Gastroesophageal sphincter (tissue), 4 donors: ENCODE measurements at regions not wholly inside any gene's neighbourhood (a gene's known extent, or its start where the extent isn't known, plus 50 kb on each side); places are given as distances from the start of the nearest gene placed in this dataset.
"Not testable (repeated sequence)": the region's sequence is repeated elsewhere in the genome, so short reads cannot be mapped to it uniquely, and the experiment has no call there.

Source experiments
- ATAC-seq: fragments of 150-250 bp; one replicate; pipeline ENCODE4 v1.9.1; 2016; ENCODE audit warnings: mild to moderate bottlenecking, moderate library complexity
- H3K27ac ChIP-seq, 4 donors: fragments of 200-600 bp; sonication (generic) in 3 of 4; 1 replicate in 3 of 4; 2 replicates in 1 of 4; pipeline ENCODE4 v1.5.1; 2016 to 2019
- H3K27me3 ChIP-seq: fragments of 200-600 bp; sonication (generic); one replicate; pipeline ENCODE4 v1.5.1; 2019
- H3K36me3 ChIP-seq, 2 donors: fragments of 200-600 bp; sonication (generic); one replicate each; pipeline ENCODE4 v1.5.1; 2019; ENCODE audit warnings: control low read depth in 1 of 2
- H3K4me1 ChIP-seq, 3 donors: fragments of 200-600 bp; sonication (generic); 1 replicate in 2 of 3; 2 replicates in 1 of 3; pipeline ENCODE4 v1.5.1; 2016 to 2019; ENCODE audit warnings: control low read depth in 2 of 3
- H3K4me3 ChIP-seq, 2 donors: fragments of 200-600 bp; sonication (generic); one replicate each; pipeline ENCODE4 v1.5.1; 2019; ENCODE audit warnings: mild to moderate bottlenecking in 1 of 2, moderate library complexity in 1 of 2
- H3K9me3 ChIP-seq, 3 donors: fragments of 200-600 bp; sonication (generic); one replicate each; pipeline ENCODE4 v1.5.1; 2017 to 2019; ENCODE audit warnings: control low read depth in 2 of 3
- CTCF ChIP-seq, 4 experiments: fragments of 200-600 bp in 2 of 4; fragments of 450-650 bp in 2 of 4; sonication (generic) in 1 of 4; IDR thresholded peaks; one replicate each; pipeline ENCODE4 v1.5.1; 2017 to 2019; ENCODE audit warnings: antibody characterized with exemption in 4 of 4, mild to moderate bottlenecking in 2 of 4, moderate library complexity in 2 of 4
- EP300 ChIP-seq: sonication (generic); formaldehyde crosslinking; IDR thresholded peaks from one replicate; pipeline ENCODE4 v1.6.1; 2017; ENCODE audit warnings: antibody characterized with exemption, mild to moderate bottlenecking
- POLR2A ChIP-seq, 2 donors: fragments of 450-650 bp; IDR thresholded peaks; one replicate each; pipeline ENCODE4 v1.6.1; 2017; ENCODE audit warnings: antibody characterized with exemption in 2 of 2, mild to moderate bottlenecking in 2 of 2, moderate library complexity in 1 of 2
- POLR2AphosphoS5 ChIP-seq: sonication (generic); formaldehyde crosslinking; IDR thresholded peaks from one replicate; pipeline ENCODE4 v1.6.1; 2017; ENCODE audit warnings: antibody characterized with exemption
- WGBS, 2 donors: methylation state at CpG; one replicate each; pipeline ENCODE4 v1.1.5; 2018; ENCODE audit warnings: low coverage in 1 of 2; 5-methylcytosine and 5-hydroxymethylcytosine counted together

- 57 to 67% methylated on average over 3 of the region's 3 CpGs for WGBS, 2 donors
- Histone ChIP-seq H3K4me1 (no peaks in the 10 kb centered on the region), H3K27me3 (peaks cover 4% of the 10 kb centered on the region), H3K9me3 (peaks cover 0 to 9% (median 0%) of the 10 kb centered on the region in 3 donors), H3K4me3 (no peak overlapping the region), H3K36me3 (no peaks in the 10 kb centered on the region), H3K27ac (no peak overlapping the region)
- ATAC-seq = no peak
- no peak for TF ChIP-seq CTCF (IDR thresholded peaks at IDR 0.05)
- no peak for TF ChIP-seq EP300
- TF ChIP-seq POLR2A (IDR thresholded peaks at IDR 0.05) = no peak
- no peak for TF ChIP-seq POLR2AphosphoS5
These were observed 274.1 kb downstream of the TFAP2A start for GRCh38 chr6:10140824-10141223.

DNA sequence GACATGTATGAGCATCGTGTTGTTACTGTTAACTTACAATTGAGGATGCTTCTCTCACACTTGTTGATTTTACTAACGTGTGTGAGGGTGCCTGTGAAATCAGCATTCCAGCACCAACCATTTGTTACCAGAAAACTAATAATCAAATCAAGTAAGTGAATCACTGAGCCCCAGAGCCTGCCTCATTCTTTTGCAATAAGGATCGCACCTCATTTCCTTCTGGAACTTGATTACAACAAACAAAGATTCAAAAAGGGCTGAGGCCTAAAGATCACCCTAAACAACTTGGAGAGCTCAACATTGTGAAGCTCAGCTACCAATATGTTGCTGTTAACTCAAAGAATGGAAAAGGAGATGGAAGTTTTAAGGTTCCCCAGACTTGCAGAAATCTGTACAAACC is 274.7 kb downstream of the TFAP2A start:
- ATAC-seq = no peak
- no peaks in the 10 kb centered on the region for H3K36me3 ChIP-seq
- H3K4me3 ChIP-seq = no peak overlapping the region
- peaks cover 0 to 9% (median 0%) of the 10 kb centered on the region in 3 donors for H3K9me3 ChIP-seq
- no peaks in the 10 kb centered on the region for H3K4me1 ChIP-seq
- no peak overlapping the region for H3K27ac ChIP-seq
- TF ChIP-seq EP300 = no peak
- no peak for TF ChIP-seq POLR2A (IDR thresholded peaks at IDR 0.05)
- TF ChIP-seq CTCF (IDR thresholded peaks at IDR 0.05) = no peak
- TF ChIP-seq POLR2AphosphoS5 = no peak
- peaks cover 4% of the 10 kb centered on the region for H3K27me3 ChIP-seq
- 56 to 57% methylated on average over 3 of the region's 3 CpGs for WGBS, 2 donors

- Histone ChIP-seq H3K4me3 (no peak overlapping the region), H3K27me3 (peaks cover 4% of the 10 kb centered on the region), H3K4me1 (no peaks in the 10 kb centered on the region), H3K9me3 (peaks cover 0 to 14% (median 0%) of the 10 kb centered on the region in 3 donors), H3K27ac (no peak overlapping the region), H3K36me3 (no peaks in the 10 kb centered on the region)
- WGBS, 2 donors = 64 to 79% methylated on average over 2 to 3 of the region's 3 CpGs
- TF ChIP-seq CTCF (IDR thresholded peaks at IDR 0.05) = no peak
- TF ChIP-seq POLR2AphosphoS5 = no peak
- no peak for TF ChIP-seq EP300
- no peak for TF ChIP-seq POLR2A (IDR thresholded peaks at IDR 0.05)
- ATAC-seq = no peak
These were observed 276.0 kb downstream of the TFAP2A start for GRCh38 chr6:10138917-10139316.

DNA sequence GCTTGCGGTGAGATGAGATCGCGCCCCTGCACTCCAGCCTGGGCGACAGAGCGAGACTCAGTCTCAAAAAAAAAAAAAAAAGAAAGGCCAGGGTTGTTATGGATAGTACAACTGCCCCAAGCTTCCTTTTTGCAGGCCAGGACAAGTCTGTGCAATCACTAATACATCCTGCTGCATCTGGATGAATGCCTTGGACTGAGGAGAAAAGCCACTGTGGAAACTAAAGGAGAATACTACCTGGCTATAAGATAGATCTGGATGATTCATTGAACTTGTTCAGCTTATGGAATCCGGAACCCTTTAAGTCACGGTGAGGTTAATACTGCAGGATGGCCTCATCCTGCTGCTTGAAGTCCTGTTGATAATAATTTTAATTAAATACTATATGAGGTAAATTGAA is 278.2 kb downstream of the TFAP2A start:
- no peak for TF ChIP-seq CTCF (IDR thresholded peaks at IDR 0.05)
- 92 to 100% methylated on average over 2 of the region's 7 CpGs for WGBS, 2 donors
- Histone ChIP-seq H3K4me1 (no peaks in the 10 kb centered on the region), H3K9me3 (peaks cover 0 to 20% (median 0%) of the 10 kb centered on the region in 3 donors), H3K4me3 (no peak overlapping the region), H3K27me3 (peaks cover 4% of the 10 kb centered on the region), H3K36me3 (no peaks in the 10 kb centered on the region), H3K27ac (no peak overlapping the region)
- no peak for ATAC-seq

GRCh38 chr6:10134185-10134584 is 280.7 kb downstream of the TFAP2A start:
- not testable (repeated sequence) for ATAC-seq, H3K4me3 ChIP-seq, H3K27ac ChIP-seq, H3K4me1 ChIP-seq, H3K27me3 ChIP-seq, H3K36me3 ChIP-seq
- WGBS, 2 donors = 93% methylated on average over 8 of the region's 14 CpGs; no CpG with 5 or more reads in 1 of the 2 donors
- H3K9me3 ChIP-seq = peaks cover 0 to 20% (median 0%) of the 10 kb centered on the region in 3 donors

DNA sequence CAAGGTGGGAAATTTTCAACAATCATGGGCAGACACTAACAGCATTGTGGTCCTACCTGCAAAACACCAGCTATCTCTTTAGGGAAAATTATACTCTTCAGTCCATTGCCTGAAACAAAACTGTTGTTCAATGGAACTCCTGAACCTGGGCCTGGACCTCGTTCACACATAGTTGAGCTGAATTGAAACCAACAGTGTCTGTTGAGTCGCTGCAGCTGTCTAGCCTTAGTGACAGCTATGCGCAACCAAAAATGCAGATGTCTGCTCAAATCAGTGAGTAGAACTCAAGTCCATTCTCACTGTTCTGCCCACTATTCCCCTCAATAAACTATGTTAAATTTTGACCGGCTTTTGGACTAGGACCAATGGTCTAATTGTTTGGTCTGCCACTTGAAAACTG is 286.2 kb downstream of the TFAP2A start:
- TF ChIP-seq POLR2A (IDR thresholded peaks at IDR 0.05) = no peak
- TF ChIP-seq CTCF (IDR thresholded peaks at IDR 0.05) = no peak
- no peak for TF ChIP-seq POLR2AphosphoS5
- TF ChIP-seq EP300 = no peak
- no peaks in the 10 kb centered on the region for H3K4me1 ChIP-seq
- no peak for ATAC-seq

More for the DNA sequence above, 286.2 kb downstream of the TFAP2A start:
- Histone ChIP-seq H3K9me3 (peaks cover 0 to 5% (median 0%) of the 10 kb centered on the region in 3 donors), H3K4me3 (no peak overlapping the region), H3K27me3 (no peaks in the 10 kb centered on the region), H3K27ac (no peak overlapping the region), H3K36me3 (no peaks in the 10 kb centered on the region)
- WGBS, 2 donors = 62 to 79% methylated on average over 4 of the region's 4 CpGs
